Breast epithelium (tissue), 4 donors: ENCODE measurements at regions not wholly inside any gene's neighbourhood (a gene's known extent, or its start where the extent isn't known, plus 50 kb on each side); places are given as distances from the start of the nearest gene placed in this dataset.
"Not testable (repeated sequence)": the region's sequence is repeated elsewhere in the genome, so short reads cannot be mapped to it uniquely, and the experiment has no call there.

Experiments used
- DNase-seq, 2 donors: peaks; one replicate each; pipeline ENCODE4 v3.0.0-alpha.2; 2019; ENCODE audit warnings: low spot score in 2 of 2
- H3K27ac ChIP-seq, 2 donors: fragments of 200-600 bp; sonication (generic) in 1 of 2; one replicate each; pipeline ENCODE4 v1.5.1; 2016 to 2019; ENCODE audit warnings: mild to moderate bottlenecking in 1 of 2
- H3K27me3 ChIP-seq, 2 donors: fragments of 200-600 bp; sonication (generic) in 1 of 2; one replicate each; pipeline versions ENCODE4 v1.5.1 to v1.6.0; 2017 to 2019; ENCODE audit warnings: control low read depth in 1 of 2, mild to moderate bottlenecking in 1 of 2
- H3K36me3 ChIP-seq: fragments of 200-600 bp; one replicate; pipeline ENCODE4 v1.5.1; 2019
- H3K4me1 ChIP-seq, 2 donors: fragments of 200-600 bp; sonication (generic); one replicate each; pipeline ENCODE4 v1.5.1; 2016 to 2019; ENCODE audit warnings: control low read depth in 1 of 2
- H3K4me3 ChIP-seq, 3 donors: fragments of 200-600 bp; sonication (generic); 1 replicate in 2 of 3; 2 replicates in 1 of 3; pipeline ENCODE4 v1.5.1; 2016 to 2019; ENCODE audit warnings: mild to moderate bottlenecking in 3 of 3, moderate library complexity in 2 of 3
- H3K9me3 ChIP-seq, 2 donors: fragments of 200-600 bp; sonication (generic) in 1 of 2; one replicate each; pipeline ENCODE4 v1.5.1; 2016 to 2019; ENCODE audit warnings: control low read depth in 1 of 2
- POLR2A ChIP-seq: fragments of 450-650 bp; IDR thresholded peaks from one replicate; pipeline ENCODE4 v1.6.1; 2016; ENCODE audit warnings: antibody characterized with exemption, mild to moderate bottlenecking, moderate library complexity
- POLR2AphosphoS5 ChIP-seq, 3 donors: sonication (generic); formaldehyde crosslinking; IDR thresholded peaks; one replicate each; pipeline ENCODE4 v1.6.1; 2017; ENCODE audit warnings: antibody characterized with exemption in 3 of 3
- intact Hi-C: fragments of 100-400 bp; cut with DNase I; formaldehyde crosslinking; loops from one replicate; pipeline ENCODE4 v1.15.1; 2023; ENCODE audit warnings: low total_unique reads
- TF ChIP-seq, protein P1 (sequence below), 3 donors: fragments of 450-650 bp; IDR thresholded peaks; one replicate each; pipeline ENCODE4 v1.5.1; 2016 to 2017; ENCODE audit warnings: antibody characterized with exemption in 3 of 3, mild to moderate bottlenecking in 3 of 3, moderate library complexity in 3 of 3

DNA sequence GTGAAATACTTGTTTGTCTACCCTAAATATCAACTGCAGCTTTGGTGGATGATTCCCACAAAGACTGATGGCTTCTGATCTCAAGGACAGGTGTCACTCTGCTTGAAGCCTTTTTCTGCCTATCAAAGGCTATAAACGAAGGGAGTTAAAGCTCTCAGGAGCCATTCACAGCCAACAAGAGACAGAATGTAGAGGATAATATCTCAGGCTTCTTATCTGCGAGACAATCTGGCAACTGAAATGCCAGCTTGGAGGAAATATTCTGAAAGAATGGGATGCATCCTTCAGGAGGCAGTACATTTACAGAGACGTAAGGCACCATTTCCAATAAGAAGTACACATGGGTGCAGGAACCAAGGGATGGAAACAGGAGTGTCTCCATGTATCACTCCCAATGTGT lies 549.4 kb downstream of the GPAM start:
- no peaks in the 10 kb centered on the region for H3K36me3 ChIP-seq
- H3K9me3 ChIP-seq = peaks cover 0 to 5% of the 10 kb centered on the region in 2 donors
- intact Hi-C loops = no loop called here
- TF ChIP-seq POLR2AphosphoS5 (IDR thresholded peaks at IDR 0.05) (no peak), POLR2A (no peak)
- TF ChIP-seq, protein P1, sequence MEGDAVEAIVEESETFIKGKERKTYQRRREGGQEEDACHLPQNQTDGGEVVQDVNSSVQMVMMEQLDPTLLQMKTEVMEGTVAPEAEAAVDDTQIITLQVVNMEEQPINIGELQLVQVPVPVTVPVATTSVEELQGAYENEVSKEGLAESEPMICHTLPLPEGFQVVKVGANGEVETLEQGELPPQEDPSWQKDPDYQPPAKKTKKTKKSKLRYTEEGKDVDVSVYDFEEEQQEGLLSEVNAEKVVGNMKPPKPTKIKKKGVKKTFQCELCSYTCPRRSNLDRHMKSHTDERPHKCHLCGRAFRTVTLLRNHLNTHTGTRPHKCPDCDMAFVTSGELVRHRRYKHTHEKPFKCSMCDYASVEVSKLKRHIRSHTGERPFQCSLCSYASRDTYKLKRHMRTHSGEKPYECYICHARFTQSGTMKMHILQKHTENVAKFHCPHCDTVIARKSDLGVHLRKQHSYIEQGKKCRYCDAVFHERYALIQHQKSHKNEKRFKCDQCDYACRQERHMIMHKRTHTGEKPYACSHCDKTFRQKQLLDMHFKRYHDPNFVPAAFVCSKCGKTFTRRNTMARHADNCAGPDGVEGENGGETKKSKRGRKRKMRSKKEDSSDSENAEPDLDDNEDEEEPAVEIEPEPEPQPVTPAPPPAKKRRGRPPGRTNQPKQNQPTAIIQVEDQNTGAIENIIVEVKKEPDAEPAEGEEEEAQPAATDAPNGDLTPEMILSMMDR (IDR thresholded peaks at IDR 0.05) = no peak
- H3K4me1 ChIP-seq = no peaks in the 10 kb centered on the region
- no peak overlapping the region for H3K4me3 ChIP-seq
- H3K27ac ChIP-seq = no peak overlapping the region
- no peak for DNase-seq
- no peaks in the 10 kb centered on the region for H3K27me3 ChIP-seq

GRCh38 chr10:111646021-111646420 lies 537.5 kb downstream of the GPAM start:
- intact Hi-C loops = no loop called here
- no peaks in the 10 kb centered on the region for H3K4me1 ChIP-seq

GRCh38 chr10:111648046-111648445 lies 535.5 kb downstream of the GPAM start:
- intact Hi-C loops = no loop called here
- H3K9me3 ChIP-seq = peaks cover 16 to 26% of the 10 kb centered on the region in 2 donors
- H3K4me1 ChIP-seq = no peaks in the 10 kb centered on the region
- peak overlapping the region in 1 of 2 donors; percentile 7 for H3K27ac ChIP-seq
- H3K27me3 ChIP-seq = no peaks in the 10 kb centered on the region
- no peak overlapping the region for H3K4me3 ChIP-seq
- H3K36me3 ChIP-seq = no peaks in the 10 kb centered on the region
- no peak for DNase-seq
- TF ChIP-seq, protein P1 (IDR thresholded peaks at IDR 0.05) = no peak
- TF ChIP-seq POLR2AphosphoS5 (IDR thresholded peaks at IDR 0.05) (no peak), POLR2A (no peak)

More at GRCh38 chr10:111646021-111646420, 537.5 kb downstream of the GPAM start:
- no peak overlapping the region for H3K4me3 ChIP-seq
- DNase-seq = no peak
- H3K27me3 ChIP-seq = no peaks in the 10 kb centered on the region
- H3K36me3 ChIP-seq = no peaks in the 10 kb centered on the region
- TF ChIP-seq, protein P1 (IDR thresholded peaks at IDR 0.05) = no peak
- no peak for TF ChIP-seq POLR2A
- TF ChIP-seq POLR2AphosphoS5 (IDR thresholded peaks at IDR 0.05) = no peak
- peaks cover 16 to 21% of the 10 kb centered on the region in 2 donors for H3K9me3 ChIP-seq
- H3K27ac ChIP-seq = no peak overlapping the region

DNA sequence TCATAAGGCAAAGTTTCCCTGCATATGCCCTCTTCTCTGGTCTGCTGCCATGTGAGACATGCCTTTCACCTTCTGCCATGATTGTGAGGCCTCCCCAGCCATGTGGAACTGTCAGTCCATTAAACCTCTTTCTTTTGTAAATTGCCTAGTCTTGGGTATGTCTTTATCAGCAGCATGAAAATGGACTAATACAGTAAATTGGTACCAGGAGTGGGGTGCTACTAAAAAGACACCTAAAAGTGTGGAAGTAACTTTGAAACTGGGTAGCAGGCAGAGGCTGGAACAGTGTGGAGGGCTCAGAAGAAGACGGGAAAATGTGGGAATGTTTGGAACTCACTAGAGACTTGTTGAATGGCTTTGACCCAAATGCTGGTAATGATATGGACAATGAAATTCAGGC lies 534.5 kb downstream of the GPAM start:
- H3K4me3 ChIP-seq, intact Hi-C loops, H3K27me3 ChIP-seq, DNase-seq, H3K36me3 ChIP-seq, H3K4me1 ChIP-seq, H3K27ac ChIP-seq: not testable (repeated sequence)
- peaks cover 16 to 26% of the 10 kb centered on the region in 2 donors for H3K9me3 ChIP-seq

- intact Hi-C loops = no loop called here
- Histone ChIP-seq H3K27ac (no peak overlapping the region), H3K9me3 (peaks cover 16 to 26% of the 10 kb centered on the region in 2 donors), H3K36me3 (no peaks in the 10 kb centered on the region), H3K27me3 (no peaks in the 10 kb centered on the region), H3K4me1 (no peaks in the 10 kb centered on the region), H3K4me3 (no peak overlapping the region)
- TF ChIP-seq POLR2A (no peak), POLR2AphosphoS5 (IDR thresholded peaks at IDR 0.05) (no peak)
- TF ChIP-seq, protein P1 (IDR thresholded peaks at IDR 0.05) = no peak
- no peak for DNase-seq
Measured at GRCh38 chr10:111650088-111650487, 533.5 kb downstream of the GPAM start.

- Histone ChIP-seq H3K4me1 (no peaks in the 10 kb centered on the region), H3K36me3 (no peaks in the 10 kb centered on the region), H3K4me3 (no peak overlapping the region), H3K9me3 (peaks cover 0 to 5% of the 10 kb centered on the region in 2 donors), H3K27me3 (no peaks in the 10 kb centered on the region), H3K27ac (no peak overlapping the region)
- DNase-seq = no peak
- intact Hi-C loops = no loop called here
- TF ChIP-seq POLR2A (no peak), POLR2AphosphoS5 (IDR thresholded peaks at IDR 0.05) (no peak)
- TF ChIP-seq, protein P1 (IDR thresholded peaks at IDR 0.05) = no peak
Measured at GRCh38 chr10:111656066-111656465, 527.5 kb downstream of the GPAM start.
